DMS114 treated with DMSO at 0.1 percent for 48 hours (cell line): ENCODE measurements at regions not wholly inside any gene's neighbourhood (a gene's known extent, or its start where the extent isn't known, plus 50 kb on each side); places are given as distances from the start of the nearest gene placed in this dataset.
"Not testable (repeated sequence)": the region's sequence is repeated elsewhere in the genome, so short reads cannot be mapped to it uniquely, and the experiment has no call there.

Experiments used
- DNase-seq: peaks from one replicate; lab custom pipeline; 2025; ENCODE audit not compliant: unreplicated experiment; lab: John Stamatoyannopoulos, UW

- DNase-seq = no peak
These were observed 668.4 kb upstream of the CCNG1 start for GRCh38 chr5:162769019-162769418.

DNA sequence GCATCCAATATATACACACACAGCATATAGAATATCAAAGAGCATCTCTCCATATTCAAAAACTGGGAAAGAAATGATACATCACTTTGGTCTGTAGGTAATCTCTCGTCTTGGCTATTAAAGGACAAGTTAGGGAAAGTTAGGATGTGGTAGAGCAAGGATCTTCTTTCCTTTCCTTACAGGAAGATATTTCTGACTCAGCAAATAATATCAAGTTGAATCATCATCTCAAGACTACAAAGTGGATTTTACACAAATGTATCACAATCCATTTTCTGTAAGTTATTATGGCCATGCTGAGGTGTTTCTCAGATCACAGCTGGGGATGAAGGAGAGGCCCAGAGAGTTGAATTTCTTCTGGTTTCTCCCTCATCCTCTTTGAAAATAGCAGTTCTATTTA, 651.7 kb upstream of the CCNG1 start:
- DNase-seq = no peak

DNA sequence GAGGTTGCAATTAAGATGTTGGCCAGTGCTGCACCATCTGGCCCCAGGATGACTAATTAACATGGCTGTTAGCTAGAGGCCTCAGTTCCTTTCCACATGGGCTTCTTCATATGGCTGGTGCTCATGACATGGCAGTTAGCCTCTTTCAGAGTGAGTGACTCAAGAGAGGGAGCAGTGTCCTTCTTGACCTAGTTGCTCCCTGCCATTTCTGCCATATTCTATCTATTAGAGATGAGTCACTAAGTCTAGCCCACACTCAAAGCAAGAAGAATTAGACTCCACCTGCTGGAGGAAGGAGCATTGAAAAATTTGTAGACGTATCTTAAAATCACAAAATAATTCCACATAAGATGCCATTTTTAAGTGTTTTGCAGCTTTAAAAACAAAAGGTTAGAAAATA, 651.2 kb upstream of the CCNG1 start:
- DNase-seq = no peak

GRCh38 chr5:162796507-162796906, 640.9 kb upstream of the CCNG1 start:
- no peak for DNase-seq

GRCh38 chr5:162800301-162800700, 637.1 kb upstream of the CCNG1 start:
- no peak for DNase-seq

DNA sequence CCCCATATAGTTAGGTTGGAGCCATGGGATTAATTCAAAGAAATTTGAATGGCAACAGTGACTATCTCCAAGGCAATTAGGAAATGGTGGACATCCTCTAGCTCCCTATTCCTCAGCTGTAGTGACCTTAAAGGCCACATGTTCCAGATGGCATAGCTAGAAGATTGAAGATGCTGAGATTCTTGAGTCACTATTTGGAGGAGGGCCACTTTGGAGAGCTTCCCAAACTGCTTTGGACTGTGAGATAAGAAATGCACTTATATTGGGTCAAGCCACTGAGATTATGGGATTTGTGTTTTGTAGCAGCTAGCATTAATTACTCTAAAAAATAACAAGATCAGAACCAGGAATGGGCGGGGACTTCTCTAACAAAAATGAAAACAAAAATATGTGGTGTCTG, 636.2 kb upstream of the CCNG1 start:
- no peak for DNase-seq

- no peak for DNase-seq
These were observed 631.2 kb upstream of the CCNG1 start for GRCh38 chr5:162806195-162806594.

- DNase-seq = no peak
These were observed 626.3 kb upstream of the CCNG1 start for GRCh38 chr5:162811071-162811470.

- DNase-seq = no peak
These were observed 620.6 kb upstream of the CCNG1 start for GRCh38 chr5:162816816-162817215.

DNA sequence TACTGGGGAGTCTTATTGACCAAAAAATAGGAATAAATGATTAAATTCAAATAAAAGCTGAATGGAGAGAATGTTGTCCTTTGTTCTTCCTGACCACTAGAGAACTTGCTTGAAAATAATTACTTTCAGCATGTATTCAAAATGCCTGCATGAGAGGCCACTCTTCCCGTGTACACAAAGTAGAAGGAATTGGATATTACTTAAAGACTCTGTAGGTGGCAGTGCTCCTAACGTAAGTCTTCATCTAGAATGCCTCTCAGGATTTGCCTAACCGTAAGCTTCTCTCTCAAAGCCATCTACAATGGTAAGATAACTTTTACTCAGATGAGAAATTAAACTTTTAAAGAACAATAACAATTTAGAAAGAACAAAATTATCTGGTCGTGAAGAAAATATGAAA, 620.0 kb upstream of the CCNG1 start:
- DNase-seq = no peak

DNA sequence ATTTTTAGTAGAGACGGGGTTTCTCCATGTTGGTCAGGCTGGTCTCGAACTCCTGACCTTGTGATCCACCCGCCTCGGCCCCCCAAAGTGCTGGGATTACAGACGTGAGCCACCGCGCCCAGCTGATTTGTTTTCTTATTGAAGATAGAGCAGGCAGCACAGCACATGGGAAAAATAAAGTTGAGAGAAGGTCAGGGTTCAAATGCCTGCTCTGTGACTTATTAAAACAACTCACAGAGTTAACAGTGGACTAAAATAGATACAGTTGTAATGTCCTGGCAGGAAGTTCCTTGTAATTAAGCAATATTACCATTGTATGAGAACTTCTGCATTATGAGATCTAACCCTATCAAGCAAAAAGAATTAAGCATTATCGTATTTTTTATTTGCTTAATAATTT, 615.7 kb upstream of the CCNG1 start:
- DNase-seq = not testable (repeated sequence)

GRCh38 chr5:162824360-162824759, 613.0 kb upstream of the CCNG1 start:
- DNase-seq = no peak

GRCh38 chr5:162837155-162837554, 600.2 kb upstream of the CCNG1 start:
- DNase-seq = no peak

DNA sequence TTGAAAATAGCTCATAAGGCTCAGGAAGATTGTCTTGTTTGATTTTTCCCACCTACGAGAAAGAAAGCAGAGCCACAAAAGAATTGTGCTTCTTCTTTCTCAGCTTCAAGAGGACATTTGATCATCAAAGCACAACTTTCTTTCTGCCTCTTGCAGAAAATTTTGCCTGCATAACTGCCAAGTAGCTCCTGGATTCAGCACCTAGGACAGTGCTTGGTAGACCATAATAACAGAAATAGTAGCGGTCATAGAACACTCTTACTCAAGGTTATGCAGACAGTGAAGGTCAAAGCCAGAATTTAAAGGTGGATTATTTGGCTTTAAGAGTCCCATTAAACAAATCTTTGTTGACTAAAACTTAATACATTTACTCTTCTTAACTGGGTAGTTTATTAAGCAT, 594.7 kb upstream of the CCNG1 start:
- DNase-seq = no peak

DNA sequence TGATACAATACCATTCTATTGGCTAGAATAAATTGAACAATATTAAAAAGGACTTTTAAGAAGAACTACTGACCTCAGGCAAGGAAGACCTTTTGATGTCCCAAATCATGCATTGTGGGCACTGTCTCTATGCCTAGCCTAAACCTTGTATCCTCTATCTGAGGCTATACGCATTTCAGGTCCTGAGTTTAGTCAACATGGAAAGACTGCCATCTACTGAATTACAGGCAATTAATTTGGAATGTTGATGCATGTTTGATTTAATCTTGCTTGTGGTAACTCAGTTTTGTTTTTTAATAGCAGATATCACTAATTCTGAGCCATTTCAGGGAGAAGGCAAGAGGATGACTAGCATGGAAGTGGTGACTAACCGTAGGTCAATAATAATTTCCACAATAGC, 585.3 kb upstream of the CCNG1 start:
- DNase-seq = no peak

- DNase-seq = no peak
These were observed 578.6 kb upstream of the CCNG1 start for GRCh38 chr5:162858770-162859169.

- DNase-seq = no peak
These were observed 566.4 kb upstream of the CCNG1 start for GRCh38 chr5:162870966-162871365.

- no peak for DNase-seq
These were observed 554.8 kb upstream of the CCNG1 start for GRCh38 chr5:162882629-162883028.

DNA sequence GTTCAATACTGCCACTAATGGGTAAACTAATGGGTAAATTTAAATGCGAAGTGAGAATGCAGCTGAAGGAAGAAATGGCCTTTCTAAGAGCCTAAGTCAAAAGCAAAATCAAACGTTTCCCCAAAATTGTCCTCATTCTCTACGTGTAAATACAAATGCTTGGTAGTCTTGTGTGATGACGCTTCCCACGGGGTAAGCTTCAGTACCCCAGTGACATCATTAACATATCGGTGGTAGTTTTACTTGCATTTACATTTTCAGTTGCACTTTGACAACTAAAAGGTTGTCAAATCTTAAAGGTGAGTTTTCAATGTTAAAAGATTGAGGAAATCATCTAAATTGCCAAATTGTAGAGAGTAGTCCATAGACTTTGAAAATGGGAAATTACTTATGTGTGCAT, 550.7 kb upstream of the CCNG1 start:
- DNase-seq = no peak

- no peak for DNase-seq
These were observed 549.1 kb upstream of the CCNG1 start for GRCh38 chr5:162888268-162888667.

- DNase-seq = no peak
These were observed 525.5 kb upstream of the CCNG1 start for GRCh38 chr5:162911873-162912272.

DNA sequence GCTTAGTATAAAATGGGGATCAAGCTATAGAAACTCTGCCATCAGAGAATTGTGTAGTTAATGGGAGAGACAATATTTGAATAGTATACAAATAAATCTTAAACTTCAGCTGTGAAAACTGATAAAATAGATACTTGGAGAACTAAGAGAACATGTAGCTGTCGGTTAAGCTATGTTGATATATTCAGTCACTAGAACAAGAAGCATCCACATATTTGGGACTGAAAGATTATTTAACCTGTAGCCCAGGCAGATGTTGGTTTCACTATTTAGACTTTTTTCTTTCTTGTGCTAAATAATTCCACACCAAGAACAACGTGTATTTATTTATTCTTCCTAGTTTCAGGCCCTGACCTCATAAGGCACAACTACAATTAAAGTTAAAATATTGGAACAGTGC, 521.0 kb upstream of the CCNG1 start:
- no peak for DNase-seq

DNA sequence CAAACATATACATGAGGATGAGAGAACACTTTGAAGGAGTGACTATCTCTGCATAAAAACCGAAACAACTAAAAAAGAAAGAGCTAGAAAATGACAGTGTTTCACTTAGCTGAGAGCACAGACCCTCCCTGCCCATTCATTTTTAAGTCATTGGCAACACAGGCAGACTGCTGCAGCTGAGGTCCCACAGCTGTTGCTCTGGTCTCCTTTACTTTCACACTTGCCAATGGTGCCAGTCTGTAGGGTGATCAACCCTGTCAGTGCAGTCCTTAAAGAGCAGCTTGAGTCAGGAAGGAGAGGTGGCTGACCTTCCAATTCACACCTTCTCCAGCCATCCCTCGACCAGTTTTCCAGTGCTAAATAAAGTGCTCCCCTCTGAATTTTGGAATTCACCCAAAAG, 508.3 kb upstream of the CCNG1 start:
- DNase-seq = no peak

DNA sequence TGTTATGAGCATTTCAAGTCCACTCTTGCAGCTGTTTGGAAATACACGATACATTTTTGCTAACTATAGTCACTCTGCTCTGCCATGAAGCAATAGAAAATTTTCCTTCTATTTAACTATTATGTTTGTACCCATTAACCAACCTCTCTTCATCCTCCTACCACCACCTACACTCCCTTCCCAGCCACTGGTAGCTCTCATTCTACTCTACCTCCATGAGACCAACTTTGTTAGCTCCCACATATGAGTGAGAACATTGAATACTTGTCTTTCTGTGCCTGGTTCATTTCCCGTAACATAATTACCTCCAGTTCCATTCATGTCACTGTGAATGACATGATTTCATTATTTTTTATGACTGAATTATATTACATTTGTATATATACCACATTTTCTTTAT, 505.9 kb upstream of the CCNG1 start:
- no peak for DNase-seq
